ENCODE measurements at regions not wholly inside any gene's neighbourhood (a gene's known extent, or its start where the extent isn't known, plus 50 kb on each side); places are given as distances from the start of the nearest gene placed in this dataset.
"Not testable (repeated sequence)": the region's sequence is repeated elsewhere in the genome, so short reads cannot be mapped to it uniquely, and the experiment has no call there.

DNA sequence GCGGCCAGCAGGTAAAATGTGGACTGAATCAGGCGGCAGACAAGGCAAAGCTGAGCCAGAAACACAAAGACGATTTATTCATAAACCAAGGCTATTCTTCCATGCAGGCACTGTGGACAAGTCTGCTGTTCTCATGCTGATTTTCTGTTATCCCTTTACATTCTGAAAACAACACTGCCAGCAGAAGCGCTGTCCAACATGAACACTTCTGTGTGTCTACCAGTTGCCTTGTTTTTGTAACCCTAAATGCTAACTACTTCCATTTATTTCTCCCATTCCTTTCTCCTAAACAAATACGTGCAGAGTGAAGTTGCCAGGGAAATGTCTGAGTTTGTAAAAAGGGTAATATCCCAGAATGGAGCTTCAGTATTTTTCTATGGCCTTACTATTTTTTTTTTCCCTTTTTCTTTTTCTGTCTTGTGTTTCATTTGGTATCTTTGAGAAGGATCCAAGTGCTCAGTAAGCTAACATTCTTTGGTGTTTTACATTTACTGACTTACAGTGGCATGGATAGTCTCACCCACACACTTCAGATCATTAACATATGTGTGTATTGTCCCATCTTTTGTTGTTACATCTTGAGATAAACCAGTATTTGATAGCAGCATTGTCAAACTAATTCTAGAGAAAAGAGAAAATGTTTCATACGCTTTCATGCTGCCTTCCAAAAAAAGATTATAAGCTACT lies 1308.9 kb upstream of the MAP3K7 start:
- H3K9me3 ChIP-seq (ENCODE audit: control insufficient read depth, insufficient read depth, low read depth, low read length): no peaks in the 10 kb centered on the region
- H3K79me2 ChIP-seq (ENCODE audit: control insufficient read depth, insufficient read depth, low read length): no peaks in the 10 kb centered on the region
- no peak overlapping the region for H3K4me2 ChIP-seq (ENCODE audit: extremely low read depth, insufficient read depth, low read length)
- no peak overlapping the region for H3K9ac ChIP-seq (ENCODE audit: insufficient read depth, low read length)
- peak in 1 of 2 donors; percentile 5 for DNase-seq (ENCODE audit: low read depth in 2 of 2)
- no peaks in the 10 kb centered on the region for H3K27me3 ChIP-seq (ENCODE audit: control insufficient read depth, insufficient read depth, low read length)
- H3K4me3 ChIP-seq (replicated peaks in 1 of 4; ENCODE audit: control extremely low read depth in 1 of 4, insufficient read depth in 1 of 4, low read depth in 3 of 4, low read length in 4 of 4): no peak overlapping the region
- no peak overlapping the region for H3K27ac ChIP-seq (ENCODE audit: insufficient read depth, low read length)
- no peaks in the 10 kb centered on the region for H3K36me3 ChIP-seq (ENCODE audit: control insufficient read depth, insufficient read depth, low read length)
- TF ChIP-seq, protein P1, sequence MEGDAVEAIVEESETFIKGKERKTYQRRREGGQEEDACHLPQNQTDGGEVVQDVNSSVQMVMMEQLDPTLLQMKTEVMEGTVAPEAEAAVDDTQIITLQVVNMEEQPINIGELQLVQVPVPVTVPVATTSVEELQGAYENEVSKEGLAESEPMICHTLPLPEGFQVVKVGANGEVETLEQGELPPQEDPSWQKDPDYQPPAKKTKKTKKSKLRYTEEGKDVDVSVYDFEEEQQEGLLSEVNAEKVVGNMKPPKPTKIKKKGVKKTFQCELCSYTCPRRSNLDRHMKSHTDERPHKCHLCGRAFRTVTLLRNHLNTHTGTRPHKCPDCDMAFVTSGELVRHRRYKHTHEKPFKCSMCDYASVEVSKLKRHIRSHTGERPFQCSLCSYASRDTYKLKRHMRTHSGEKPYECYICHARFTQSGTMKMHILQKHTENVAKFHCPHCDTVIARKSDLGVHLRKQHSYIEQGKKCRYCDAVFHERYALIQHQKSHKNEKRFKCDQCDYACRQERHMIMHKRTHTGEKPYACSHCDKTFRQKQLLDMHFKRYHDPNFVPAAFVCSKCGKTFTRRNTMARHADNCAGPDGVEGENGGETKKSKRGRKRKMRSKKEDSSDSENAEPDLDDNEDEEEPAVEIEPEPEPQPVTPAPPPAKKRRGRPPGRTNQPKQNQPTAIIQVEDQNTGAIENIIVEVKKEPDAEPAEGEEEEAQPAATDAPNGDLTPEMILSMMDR (conservative IDR thresholded peaks at IDR 0.05 in 1 of 2, IDR thresholded peaks at IDR 0.05 in 1 of 2; ENCODE audit: low read depth in 1 of 2, low read length in 2 of 2): no peak
- no peak for TF ChIP-seq EZH2 (IDR thresholded peaks at IDR 0.05; ENCODE audit: low read length, missing control alignments)
- no peak overlapping the region for H2AFZ ChIP-seq (ENCODE audit: low read length)
- H3K4me1 ChIP-seq (ENCODE audit: control insufficient read depth, extremely low read depth, insufficient read depth, low read length): no peaks in the 10 kb centered on the region
- no peaks in the 10 kb centered on the region for H4K20me1 ChIP-seq (ENCODE audit: control insufficient read depth, extremely low read depth, insufficient read depth, low read length)

GRCh38 chr6:91886183-91886795 lies 1299.4 kb upstream of the MAP3K7 start:
- H2AFZ ChIP-seq (ENCODE audit: low read length): no peak overlapping the region
- H3K9ac ChIP-seq (ENCODE audit: insufficient read depth, low read length): no peak overlapping the region
- H3K36me3 ChIP-seq (ENCODE audit: control insufficient read depth, insufficient read depth, low read length): no peaks in the 10 kb centered on the region
- no peaks in the 10 kb centered on the region for H3K79me2 ChIP-seq (ENCODE audit: control insufficient read depth, insufficient read depth, low read length)
- DNase-seq (ENCODE audit: low read depth in 2 of 2): no peak
- no peaks in the 10 kb centered on the region for H3K27me3 ChIP-seq (ENCODE audit: control insufficient read depth, insufficient read depth, low read length)
- H3K4me1 ChIP-seq (ENCODE audit: control insufficient read depth, extremely low read depth, insufficient read depth, low read length): no peaks in the 10 kb centered on the region
- no peaks in the 10 kb centered on the region for H4K20me1 ChIP-seq (ENCODE audit: control insufficient read depth, extremely low read depth, insufficient read depth, low read length)
- no peak overlapping the region for H3K27ac ChIP-seq (ENCODE audit: insufficient read depth, low read length)
- H3K9me3 ChIP-seq (ENCODE audit: control insufficient read depth, insufficient read depth, low read depth, low read length): no peaks in the 10 kb centered on the region
- H3K4me2 ChIP-seq (ENCODE audit: extremely low read depth, insufficient read depth, low read length): no peak overlapping the region
- no peak overlapping the region for H3K4me3 ChIP-seq (replicated peaks in 1 of 4; ENCODE audit: control extremely low read depth in 1 of 4, insufficient read depth in 1 of 4, low read depth in 3 of 4, low read length in 4 of 4)
- TF ChIP-seq, protein P1 (conservative IDR thresholded peaks at IDR 0.05 in 1 of 2, IDR thresholded peaks at IDR 0.05 in 1 of 2; ENCODE audit: low read depth in 1 of 2, low read length in 2 of 2): no peak
- TF ChIP-seq EZH2 (IDR thresholded peaks at IDR 0.05; ENCODE audit: low read length, missing control alignments): no peak

DNA sequence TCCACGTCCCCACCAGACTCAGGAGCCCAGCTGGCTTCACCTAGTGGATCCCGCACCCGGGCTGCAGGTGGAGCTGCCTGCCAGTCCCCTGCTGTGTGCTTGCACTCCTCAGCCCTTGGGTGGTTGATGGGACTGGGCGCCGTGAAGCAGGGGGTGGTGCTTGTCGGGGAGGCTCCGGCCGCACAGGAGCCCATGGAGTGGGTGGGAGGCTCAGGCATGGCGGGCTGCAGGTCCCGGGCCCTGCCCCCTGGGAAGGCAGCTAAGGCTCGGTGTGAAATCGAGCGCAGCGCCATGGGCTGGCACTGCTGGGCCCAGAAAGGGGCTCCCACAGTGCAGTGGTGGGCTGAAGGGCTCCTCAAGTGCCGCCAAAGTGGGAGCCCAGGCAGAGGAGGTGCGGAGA lies 1294.9 kb upstream of the MAP3K7 start:
- H3K4me2 ChIP-seq (ENCODE audit: extremely low read depth, insufficient read depth, low read length); H3K27me3 ChIP-seq (ENCODE audit: control insufficient read depth, insufficient read depth, low read length); H3K79me2 ChIP-seq (ENCODE audit: control insufficient read depth, insufficient read depth, low read length); H3K9me3 ChIP-seq (ENCODE audit: control insufficient read depth, insufficient read depth, low read depth, low read length); H3K36me3 ChIP-seq (ENCODE audit: control insufficient read depth, insufficient read depth, low read length); DNase-seq (ENCODE audit: low read depth in 2 of 2); H4K20me1 ChIP-seq (ENCODE audit: control insufficient read depth, extremely low read depth, insufficient read depth, low read length); H3K9ac ChIP-seq (ENCODE audit: insufficient read depth, low read length); H3K4me3 ChIP-seq (replicated peaks in 1 of 4; ENCODE audit: control extremely low read depth in 1 of 4, insufficient read depth in 1 of 4, low read depth in 3 of 4, low read length in 4 of 4); H3K4me1 ChIP-seq (ENCODE audit: control insufficient read depth, extremely low read depth, insufficient read depth, low read length); H2AFZ ChIP-seq (ENCODE audit: low read length); H3K27ac ChIP-seq (ENCODE audit: insufficient read depth, low read length): not testable (repeated sequence)

Data from fibroblast of lung (primary cell).